ENCODE measurements at regions not wholly inside any gene's neighbourhood (a gene's known extent, or its start where the extent isn't known, plus 50 kb on each side); places are given as distances from the start of the nearest gene placed in this dataset.

DNA sequence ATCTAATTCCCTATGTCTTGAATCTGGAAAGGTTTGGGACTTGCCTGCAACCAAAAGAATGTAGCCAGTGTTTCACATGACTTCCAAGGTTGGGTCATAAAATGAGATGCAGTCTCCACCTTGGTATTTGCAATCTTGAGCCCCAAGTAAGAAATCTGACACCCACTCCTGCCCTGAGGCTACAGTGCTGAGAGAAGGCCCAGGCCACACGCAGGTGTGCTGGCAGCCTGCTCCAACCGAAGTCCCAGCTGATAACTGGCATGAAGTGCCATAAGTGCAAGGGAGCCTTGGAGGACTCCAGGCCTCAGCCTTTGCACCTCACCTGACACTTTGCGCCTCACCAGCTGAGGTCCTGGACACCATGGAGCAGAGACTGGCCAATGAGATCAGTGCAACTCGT lies 182.7 kb downstream of the ANAPC1 start:
- Histone ChIP-seq H3K27ac (ENCODE audit: low read depth, low read length) (no peak overlapping the region), H3K4me1 (ENCODE audit: insufficient read depth, low read length) (peaks cover 15% of the 10 kb centered on the region), H3K36me3 (ENCODE audit: insufficient read depth, low read length) (no peaks in the 10 kb centered on the region), H3K27me3 (ENCODE audit: insufficient read depth, low read length, poor library complexity, severe bottlenecking) (peaks cover 3% of the 10 kb centered on the region), H3K4me3 (ENCODE audit: low read length) (no peak overlapping the region), H3K9me3 (ENCODE audit: low read length) (no peaks in the 10 kb centered on the region)
- ChIA-PET POLR2A (no interaction called here), CTCF (interaction anchor here (1.8 kb wide), 1 partner anchor 10 kb away, joined by 8 read pairs; no protein-coding TSS in a partner anchor)
- H3K27me3 Mint-ChIP-seq = peaks cover 0 to 4% of the 10 kb centered on the region in 2 donors
- no peaks in the 10 kb centered on the region for H3K9me3 Mint-ChIP-seq
- DNase-seq = no peak
- peak overlapping the region in 1 of 8 donors; percentile 57 for H3K27ac Mint-ChIP-seq
- peaks cover 16 to 35% (median 28%) of the 10 kb centered on the region in 3 donors for H3K4me1 Mint-ChIP-seq
- no peak overlapping the region for H3K4me3 Mint-ChIP-seq
- H3K36me3 Mint-ChIP-seq = no peaks in the 10 kb centered on the region

DNA sequence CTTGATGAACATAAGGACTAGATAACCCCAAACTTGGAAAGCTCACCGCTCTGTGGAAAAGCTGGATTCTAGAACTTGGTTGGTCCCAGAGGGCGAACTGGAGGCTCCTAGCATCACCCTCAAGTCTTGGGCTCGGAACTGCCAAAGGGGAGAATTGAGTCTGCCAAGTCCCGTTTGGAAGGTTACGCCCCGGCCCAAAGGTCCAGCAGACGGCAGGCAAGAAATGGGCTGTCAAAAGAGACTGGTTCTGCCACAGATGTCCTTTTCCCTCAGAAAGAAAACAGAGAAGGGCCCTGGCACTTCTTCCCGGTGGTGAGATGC lies 182.2 kb downstream of the ANAPC1 start:
- H3K4me1 ChIP-seq (ENCODE audit: insufficient read depth, low read length) = peaks cover 15% of the 10 kb centered on the region
- POLR2A ChIA-PET = no interaction called here
- Mint-ChIP-seq H3K4me1 (peaks cover 16 to 35% (median 28%) of the 10 kb centered on the region in 3 donors), H3K4me3 (peak overlapping the region in 1 of 7 donors; percentile 24), H3K27me3 (peaks cover 0 to 4% of the 10 kb centered on the region in 2 donors), H3K9me3 (no peaks in the 10 kb centered on the region), H3K36me3 (no peaks in the 10 kb centered on the region), H3K27ac (peak overlapping the region in 2 of 8 donors; percentile 57 to 86)
- no peaks in the 10 kb centered on the region for H3K36me3 ChIP-seq (ENCODE audit: insufficient read depth, low read length)
- H3K4me3 ChIP-seq (ENCODE audit: low read length) = no peak overlapping the region
- peaks cover 3% of the 10 kb centered on the region for H3K27me3 ChIP-seq (ENCODE audit: insufficient read depth, low read length, poor library complexity, severe bottlenecking)
- no peak overlapping the region for H3K27ac ChIP-seq (ENCODE audit: low read depth, low read length)
- CTCF ChIA-PET = interaction anchor here (1.8 kb wide), 1 partner anchor 10 kb away, joined by 8 read pairs; no protein-coding TSS in a partner anchor
- DNase-seq = no peak
- H3K9me3 ChIP-seq (ENCODE audit: low read length) = no peaks in the 10 kb centered on the region

GRCh38 chr2:111702119-111702803 lies 181.7 kb downstream of the ANAPC1 start:
- H3K9me3 ChIP-seq (ENCODE audit: low read length) = no peaks in the 10 kb centered on the region
- ChIA-PET CTCF (interaction anchor here (1.8 kb wide), 1 partner anchor 11 kb away, joined by 8 read pairs; no protein-coding TSS in a partner anchor), POLR2A (no interaction called here)
- Mint-ChIP-seq H3K4me1 (peaks cover 16 to 35% (median 28%) of the 10 kb centered on the region in 3 donors), H3K36me3 (no peaks in the 10 kb centered on the region), H3K27ac (peak overlapping the region in 1 of 8 donors; percentile 86), H3K27me3 (peaks cover 0 to 5% of the 10 kb centered on the region in 2 donors), H3K9me3 (no peaks in the 10 kb centered on the region), H3K4me3 (peak overlapping the region in 1 of 7 donors; percentile 24)
- no peaks in the 10 kb centered on the region for H3K36me3 ChIP-seq (ENCODE audit: insufficient read depth, low read length)
- H3K4me3 ChIP-seq (ENCODE audit: low read length) = no peak overlapping the region
- peaks cover 3% of the 10 kb centered on the region for H3K27me3 ChIP-seq (ENCODE audit: insufficient read depth, low read length, poor library complexity, severe bottlenecking)
- DNase-seq = peak in 4 of 5 donors; percentile 26 to 54 (median 40)
- H3K4me1 ChIP-seq (ENCODE audit: insufficient read depth, low read length) = peaks cover 15% of the 10 kb centered on the region
- H3K27ac ChIP-seq (ENCODE audit: low read depth, low read length) = no peak overlapping the region

- no peaks in the 10 kb centered on the region for H3K36me3 ChIP-seq (ENCODE audit: insufficient read depth, low read length)
- ChIA-PET CTCF (interaction anchor here (1.8 kb wide), 1 partner anchor 11 kb away, joined by 8 read pairs; no protein-coding TSS in a partner anchor), POLR2A (no interaction called here)
- peaks cover 15% of the 10 kb centered on the region for H3K4me1 ChIP-seq (ENCODE audit: insufficient read depth, low read length)
- peaks cover 0 to 5% of the 10 kb centered on the region in 2 donors for H3K27me3 Mint-ChIP-seq
- H3K4me3 Mint-ChIP-seq = no peak overlapping the region
- no peaks in the 10 kb centered on the region for H3K36me3 Mint-ChIP-seq
- no peaks in the 10 kb centered on the region for H3K9me3 Mint-ChIP-seq
- no peak overlapping the region for H3K4me3 ChIP-seq (ENCODE audit: low read length)
- H3K27me3 ChIP-seq (ENCODE audit: insufficient read depth, low read length, poor library complexity, severe bottlenecking) = peaks cover 3% of the 10 kb centered on the region
- peaks cover 16 to 35% (median 28%) of the 10 kb centered on the region in 3 donors for H3K4me1 Mint-ChIP-seq
- H3K27ac ChIP-seq (ENCODE audit: low read depth, low read length) = no peak overlapping the region
- no peak for DNase-seq
- H3K9me3 ChIP-seq (ENCODE audit: low read length) = no peaks in the 10 kb centered on the region
- H3K27ac Mint-ChIP-seq = no peak overlapping the region
Measured at GRCh38 chr2:111702804-111703196, 181.2 kb downstream of the ANAPC1 start.

DNA sequence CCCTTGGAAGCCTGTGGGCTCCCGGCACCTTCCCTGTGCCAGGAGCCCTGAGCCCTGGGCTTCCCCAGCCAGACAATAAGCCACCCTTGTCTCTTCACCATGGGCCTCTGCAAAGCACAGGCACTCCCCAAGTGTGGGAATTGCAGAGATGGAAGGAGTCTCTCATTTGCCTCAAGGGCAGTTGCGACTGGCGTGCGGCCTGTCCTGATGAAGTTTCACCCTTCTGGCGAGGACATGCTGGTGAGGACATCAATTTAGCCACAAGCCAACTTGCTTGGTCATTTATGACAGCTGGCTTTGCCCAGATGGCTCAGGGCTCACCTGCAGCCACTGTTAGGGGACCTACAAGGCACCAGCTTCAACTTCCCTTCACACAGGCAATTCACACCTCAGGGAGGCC lies 180.2 kb downstream of the ANAPC1 start:
- H3K4me1 Mint-ChIP-seq = peaks cover 15 to 27% (median 26%) of the 10 kb centered on the region in 3 donors
- H3K36me3 Mint-ChIP-seq = no peaks in the 10 kb centered on the region
- H3K27me3 Mint-ChIP-seq = peaks cover 0 to 8% of the 10 kb centered on the region in 2 donors
- H3K9me3 ChIP-seq (ENCODE audit: low read length) = no peaks in the 10 kb centered on the region
- H3K27me3 ChIP-seq (ENCODE audit: insufficient read depth, low read length, poor library complexity, severe bottlenecking) = peaks cover 3% of the 10 kb centered on the region
- CTCF ChIA-PET = no interaction called here
- H3K9me3 Mint-ChIP-seq = no peaks in the 10 kb centered on the region
- POLR2A ChIA-PET = no interaction called here
- no peaks in the 10 kb centered on the region for H3K36me3 ChIP-seq (ENCODE audit: insufficient read depth, low read length)
- DNase-seq = no peak
- peak overlapping the region in 2 of 8 donors; percentile 38 to 77 for H3K27ac Mint-ChIP-seq
- H3K4me3 ChIP-seq (ENCODE audit: low read length) = no peak overlapping the region
- peaks cover 12% of the 10 kb centered on the region for H3K4me1 ChIP-seq (ENCODE audit: insufficient read depth, low read length)
- H3K27ac ChIP-seq (ENCODE audit: low read depth, low read length) = no peak overlapping the region
- no peak overlapping the region for H3K4me3 Mint-ChIP-seq

GRCh38 chr2:111704246-111704645 lies 179.7 kb downstream of the ANAPC1 start:
- Histone ChIP-seq H3K4me3 (ENCODE audit: low read length) (no peak overlapping the region), H3K36me3 (ENCODE audit: insufficient read depth, low read length) (no peaks in the 10 kb centered on the region), H3K27me3 (ENCODE audit: insufficient read depth, low read length, poor library complexity, severe bottlenecking) (peaks cover 3% of the 10 kb centered on the region), H3K9me3 (ENCODE audit: low read length) (no peaks in the 10 kb centered on the region), H3K4me1 (ENCODE audit: insufficient read depth, low read length) (peaks cover 10% of the 10 kb centered on the region), H3K27ac (ENCODE audit: low read depth, low read length) (no peak overlapping the region)
- H3K36me3 Mint-ChIP-seq = no peaks in the 10 kb centered on the region
- no peaks in the 10 kb centered on the region for H3K9me3 Mint-ChIP-seq
- no peak overlapping the region for H3K4me3 Mint-ChIP-seq
- no peak for DNase-seq
- H3K27me3 Mint-ChIP-seq = peaks cover 0 to 7% of the 10 kb centered on the region in 2 donors
- no peak overlapping the region for H3K27ac Mint-ChIP-seq
- CTCF ChIA-PET = no interaction called here
- peaks cover 11 to 22% (median 21%) of the 10 kb centered on the region in 3 donors for H3K4me1 Mint-ChIP-seq
- POLR2A ChIA-PET = no interaction called here

GRCh38 chr2:111705239-111705638 lies 178.8 kb downstream of the ANAPC1 start:
- ChIA-PET CTCF (no interaction called here), POLR2A (no interaction called here)
- no peak overlapping the region for H3K27ac ChIP-seq (ENCODE audit: low read depth, low read length)
- peaks cover 3% of the 10 kb centered on the region for H3K27me3 ChIP-seq (ENCODE audit: insufficient read depth, low read length, poor library complexity, severe bottlenecking)
- no peak for DNase-seq
- Mint-ChIP-seq H3K9me3 (no peaks in the 10 kb centered on the region), H3K27me3 (peaks cover 0 to 8% of the 10 kb centered on the region in 2 donors), H3K36me3 (no peaks in the 10 kb centered on the region), H3K4me3 (no peak overlapping the region), H3K4me1 (peaks cover 8 to 19% (median 18%) of the 10 kb centered on the region in 3 donors), H3K27ac (no peak overlapping the region)
- H3K9me3 ChIP-seq (ENCODE audit: low read length) = no peaks in the 10 kb centered on the region
- H3K4me3 ChIP-seq (ENCODE audit: low read length) = no peak overlapping the region
- H3K36me3 ChIP-seq (ENCODE audit: insufficient read depth, low read length) = no peaks in the 10 kb centered on the region
- peaks cover 10% of the 10 kb centered on the region for H3K4me1 ChIP-seq (ENCODE audit: insufficient read depth, low read length)

DNA sequence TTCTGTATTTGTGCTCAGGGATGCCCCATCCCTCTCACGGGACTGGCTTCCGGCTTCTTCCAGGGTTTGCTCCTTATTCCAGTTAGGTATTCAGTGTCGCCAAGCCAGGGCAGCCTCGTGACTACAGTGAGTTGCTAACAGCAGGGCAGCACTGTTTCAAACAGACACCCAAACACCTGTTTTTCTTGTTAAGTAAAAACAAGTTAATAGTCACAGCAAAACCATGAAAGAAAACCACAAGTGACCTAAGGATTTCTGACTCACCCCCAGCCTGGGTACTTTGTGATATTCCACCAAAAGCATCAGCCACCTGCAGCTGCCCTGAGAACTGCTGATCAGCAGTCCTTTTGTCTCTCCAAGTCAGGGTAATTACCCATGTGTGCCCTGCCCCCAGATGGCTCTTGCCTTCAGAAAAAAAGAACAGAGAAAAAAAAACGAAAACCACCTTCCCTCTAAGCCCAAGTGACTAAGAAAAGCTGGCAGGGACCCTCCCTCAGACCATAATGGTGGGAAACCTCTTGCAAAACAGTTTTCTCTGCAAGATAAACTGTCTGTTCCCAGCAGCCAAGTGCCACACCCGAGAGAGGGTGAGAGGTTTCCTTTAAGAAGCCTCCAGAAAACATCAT lies 178.2 kb downstream of the ANAPC1 start:
- no peaks in the 10 kb centered on the region for H3K36me3 ChIP-seq (ENCODE audit: insufficient read depth, low read length)
- no peak overlapping the region for H3K27ac ChIP-seq (ENCODE audit: low read depth, low read length)
- ChIA-PET POLR2A (no interaction called here), CTCF (no interaction called here)
- no peak overlapping the region for H3K4me3 ChIP-seq (ENCODE audit: low read length)
- H3K27me3 ChIP-seq (ENCODE audit: insufficient read depth, low read length, poor library complexity, severe bottlenecking) = peaks cover 3% of the 10 kb centered on the region
- Mint-ChIP-seq H3K4me3 (no peak overlapping the region), H3K27me3 (peaks cover 0 to 8% of the 10 kb centered on the region in 2 donors), H3K27ac (peak overlapping the region in 1 of 8 donors; percentile 16), H3K4me1 (peaks cover 8 to 19% (median 18%) of the 10 kb centered on the region in 3 donors), H3K36me3 (no peaks in the 10 kb centered on the region), H3K9me3 (no peaks in the 10 kb centered on the region)
- DNase-seq = no peak
- peaks cover 10% of the 10 kb centered on the region for H3K4me1 ChIP-seq (ENCODE audit: insufficient read depth, low read length)
- no peaks in the 10 kb centered on the region for H3K9me3 ChIP-seq (ENCODE audit: low read length)

Data from CD8-positive, alpha-beta memory T cell (primary cell).